ENCODE measurements at regions not wholly inside any gene's neighbourhood (a gene's known extent, or its start where the extent isn't known, plus 50 kb on each side); places are given as distances from the start of the nearest gene placed in this dataset.
"Not testable (repeated sequence)": the region's sequence is repeated elsewhere in the genome, so short reads cannot be mapped to it uniquely, and the experiment has no call there.

- not testable (repeated sequence) for TF ChIP-seq CTCF, POLR2A (IDR thresholded peaks at IDR 0.05)
Measured at GRCh38 chr3:31101285-31101684, 206.8 kb upstream of the GADL1 start.

Data from esophagus squamous epithelium (tissue), 4 donors.